CD4-positive, alpha-beta T cell treated with Interferon alpha-2 for 1 hour (primary cell): ENCODE measurements at regions not wholly inside any gene's neighbourhood (a gene's known extent, or its start where the extent isn't known, plus 50 kb on each side); places are given as distances from the start of the nearest gene placed in this dataset.

Experiments
- DNase-seq, 2 donors: peaks; one replicate each; pipeline ENCODE4 v3.0.0-alpha.2; 2020 to 2022

GRCh38 chr18:45350404-45351156 is 264.7 kb upstream of the SLC14A2 start:
- DNase-seq = no peak

GRCh38 chr18:45352874-45353273 is 262.4 kb upstream of the SLC14A2 start:
- no peak for DNase-seq

- no peak for DNase-seq
Observed at GRCh38 chr18:45353530-45353929, 261.7 kb upstream of the SLC14A2 start.

GRCh38 chr18:45355944-45356520 is 259.2 kb upstream of the SLC14A2 start:
- no peak for DNase-seq

- no peak for DNase-seq
Observed at GRCh38 chr18:45357686-45358470, 257.4 kb upstream of the SLC14A2 start.

- no peak for DNase-seq
Observed at GRCh38 chr18:45359275-45360009, 255.8 kb upstream of the SLC14A2 start.

- DNase-seq = no peak
Observed at GRCh38 chr18:45361125-45361851, 254.0 kb upstream of the SLC14A2 start.

GRCh38 chr18:45363196-45363595 is 252.1 kb upstream of the SLC14A2 start:
- DNase-seq = no peak

GRCh38 chr18:45365835-45366234 is 249.4 kb upstream of the SLC14A2 start:
- DNase-seq = no peak

- no peak for DNase-seq
Observed at GRCh38 chr18:45370255-45371010, 244.8 kb upstream of the SLC14A2 start.

- no peak for DNase-seq
Observed at GRCh38 chr18:45373286-45373880, 241.9 kb upstream of the SLC14A2 start.

GRCh38 chr18:45374236-45374635 is 241.0 kb upstream of the SLC14A2 start:
- no peak for DNase-seq

- no peak for DNase-seq
Observed at GRCh38 chr18:45374878-45375630, 240.2 kb upstream of the SLC14A2 start.

GRCh38 chr18:45376193-45376592 is 239.1 kb upstream of the SLC14A2 start:
- DNase-seq = no peak

- DNase-seq = no peak
Observed at GRCh38 chr18:45378308-45378707, 237.0 kb upstream of the SLC14A2 start.

GRCh38 chr18:45378933-45379332 is 236.3 kb upstream of the SLC14A2 start:
- no peak for DNase-seq

GRCh38 chr18:45379903-45380302 is 235.4 kb upstream of the SLC14A2 start:
- no peak for DNase-seq

- no peak for DNase-seq
Observed at GRCh38 chr18:45381282-45381681, 234.0 kb upstream of the SLC14A2 start.

- DNase-seq = no peak
Observed at GRCh38 chr18:45383228-45383627, 232.0 kb upstream of the SLC14A2 start.

- peak; percentile 27 to 32 for DNase-seq
Observed at GRCh38 chr18:45384137-45384961, 230.9 kb upstream of the SLC14A2 start.
